BE2C (cell line): ENCODE measurements at regions not wholly inside any gene's neighbourhood (a gene's known extent, or its start where the extent isn't known, plus 50 kb on each side); places are given as distances from the start of the nearest gene placed in this dataset.

Source experiments
- DNase-seq: peaks from one replicate; pipeline ENCODE4 v3.0.0-alpha.2; 2020
- H3K27me3 ChIP-seq: fragments of 250-450 bp; sonication (Bioruptor Pico); 2 replicates; pipeline ENCODE4 v1.5.1; 2020; ENCODE audit warnings: mild to moderate bottlenecking
- H3K36me3 ChIP-seq: fragments of 250-450 bp; sonication (Bioruptor Pico); 2 replicates; pipeline ENCODE4 v1.5.1; 2020; ENCODE audit warnings: mild to moderate bottlenecking
- H3K4me1 ChIP-seq: fragments of 250-450 bp; sonication (Bioruptor Pico); 2 replicates; pipeline ENCODE4 v1.5.1; 2020
- H3K4me3 ChIP-seq: 2 replicates; pipeline ENCODE4 v1.5.1; 2011; ENCODE audit warnings: low read depth, low read length
- H3K9me3 ChIP-seq: fragments of 250-450 bp; sonication (Bioruptor Pico); 2 replicates; pipeline ENCODE4 v1.5.1; 2020
- CTCF ChIP-seq: IDR thresholded peaks from 2 replicates; pipeline ENCODE4 v1.5.1; 2012; ENCODE audit warnings: mild to moderate bottlenecking, low read depth, low read length

GRCh38 chr16:54465063-54465462 is 178.5 kb upstream of the IRX3 start:
- DNase-seq = no peak
- Histone ChIP-seq H3K36me3 (no peaks in the 10 kb centered on the region), H3K27me3 (no peaks in the 10 kb centered on the region; the same call in 1 of the 2 replicates), H3K4me3 (no peak overlapping the region), H3K9me3 (no peaks in the 10 kb centered on the region; the same call in 1 of the 2 replicates), H3K4me1 (no peaks in the 10 kb centered on the region)
- no peak for TF ChIP-seq CTCF

DNA sequence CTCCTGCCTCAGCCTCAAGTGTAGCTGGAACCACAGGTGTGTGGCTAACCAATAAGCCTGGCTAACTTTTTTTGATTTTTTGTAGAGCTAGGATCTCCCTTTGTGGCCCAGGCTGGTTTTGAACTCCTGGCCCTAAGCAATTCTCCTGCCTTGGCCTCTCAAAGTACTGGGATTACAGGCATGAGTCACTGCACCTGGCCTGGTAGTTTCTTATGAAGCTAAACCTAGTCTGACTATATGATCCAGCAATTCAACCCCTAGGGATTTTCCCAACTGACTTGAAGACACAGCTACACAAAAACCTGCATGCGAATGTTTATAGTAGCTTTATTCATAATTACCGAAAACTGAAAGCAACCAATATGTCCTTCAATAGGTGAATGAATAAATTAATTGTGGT is 176.2 kb upstream of the IRX3 start:
- no peaks in the 10 kb centered on the region for H3K36me3 ChIP-seq
- H3K9me3 ChIP-seq = no peaks in the 10 kb centered on the region; the same call in 1 of the 2 replicates
- no peaks in the 10 kb centered on the region for H3K4me1 ChIP-seq
- DNase-seq = no peak
- no peak for TF ChIP-seq CTCF
- no peaks in the 10 kb centered on the region; the same call in 1 of the 2 replicates for H3K27me3 ChIP-seq
- no peak overlapping the region for H3K4me3 ChIP-seq

GRCh38 chr16:54462151-54462651 is 175.6 kb upstream of the IRX3 start:
- Histone ChIP-seq H3K4me3 (no peak overlapping the region), H3K27me3 (no peaks in the 10 kb centered on the region; the same call in 1 of the 2 replicates), H3K36me3 (no peaks in the 10 kb centered on the region), H3K4me1 (no peaks in the 10 kb centered on the region), H3K9me3 (no peaks in the 10 kb centered on the region; the same call in 1 of the 2 replicates)
- TF ChIP-seq CTCF = no peak
- no peak for DNase-seq

- no peaks in the 10 kb centered on the region; the same call in 1 of the 2 replicates for H3K9me3 ChIP-seq
- H3K4me1 ChIP-seq = no peaks in the 10 kb centered on the region
- H3K27me3 ChIP-seq = no peaks in the 10 kb centered on the region; the same call in 1 of the 2 replicates
- no peak for TF ChIP-seq CTCF
- no peak overlapping the region for H3K4me3 ChIP-seq
- DNase-seq = no peak
- H3K36me3 ChIP-seq = no peaks in the 10 kb centered on the region
These were observed 173.8 kb upstream of the IRX3 start for GRCh38 chr16:54460263-54460860.

DNA sequence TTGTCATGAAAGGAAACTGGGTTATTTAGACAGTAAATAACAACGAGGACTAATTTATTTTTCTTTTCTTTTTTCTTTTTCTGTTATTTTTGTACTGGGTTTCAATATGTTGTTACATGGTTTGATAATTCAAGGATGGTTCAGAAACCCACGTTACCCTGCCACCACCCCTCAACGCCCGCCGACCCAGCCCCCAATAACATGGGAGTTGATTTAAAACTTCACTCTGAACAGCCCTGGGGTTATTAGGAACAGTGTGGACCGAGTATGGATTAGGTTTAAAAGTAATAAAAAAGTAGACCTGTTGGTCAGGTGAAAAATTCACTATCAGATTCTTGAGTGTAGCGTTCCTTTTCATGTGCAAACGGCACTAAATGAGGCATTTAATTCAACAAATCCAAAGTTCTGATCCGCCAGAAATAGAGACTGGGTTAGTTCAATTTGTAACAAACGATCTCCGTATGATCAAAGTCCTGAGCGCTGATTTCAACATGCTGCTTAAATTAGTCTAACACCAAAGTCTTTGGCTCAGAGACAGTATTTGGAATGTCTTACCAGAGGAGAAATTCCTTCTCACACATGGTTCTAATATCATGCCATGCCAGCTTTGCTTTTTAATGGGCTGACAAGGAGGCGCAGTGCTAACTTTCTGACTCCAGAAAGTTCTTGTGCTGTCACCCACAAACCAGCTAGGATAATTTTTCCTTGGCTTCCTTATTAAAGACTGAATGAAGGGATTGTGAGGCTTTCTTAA is 173.1 kb upstream of the IRX3 start:
- H3K36me3 ChIP-seq = no peaks in the 10 kb centered on the region
- no peak for DNase-seq
- H3K9me3 ChIP-seq = no peaks in the 10 kb centered on the region; the same call in 1 of the 2 replicates
- no peak for TF ChIP-seq CTCF
- H3K27me3 ChIP-seq = no peaks in the 10 kb centered on the region; the same call in 1 of the 2 replicates
- no peak overlapping the region for H3K4me3 ChIP-seq
- H3K4me1 ChIP-seq = no peaks in the 10 kb centered on the region

GRCh38 chr16:54458923-54459322 is 172.3 kb upstream of the IRX3 start:
- H3K36me3 ChIP-seq = no peaks in the 10 kb centered on the region
- no peaks in the 10 kb centered on the region; the same call in 1 of the 2 replicates for H3K27me3 ChIP-seq
- no peak for TF ChIP-seq CTCF
- H3K4me3 ChIP-seq = no peak overlapping the region
- no peaks in the 10 kb centered on the region; the same call in 1 of the 2 replicates for H3K9me3 ChIP-seq
- DNase-seq = no peak
- no peaks in the 10 kb centered on the region for H3K4me1 ChIP-seq
